A549 (cell line): ENCODE measurements at regions not wholly inside any gene's neighbourhood (a gene's known extent, or its start where the extent isn't known, plus 50 kb on each side); places are given as distances from the start of the nearest gene placed in this dataset.

Experiments used
- ATAC-seq, 2 experiments: fragments of 200-7000 bp in 1 of 2; fragments of >200 bp in 1 of 2; cut with Nextera tagmentation in 1 of 2; cut with Tn5 transposase in 1 of 2; 3 replicates each; pipeline versions ENCODE4 v1.8.0 to v1.9.1; 2018 to 2020; ENCODE audit warnings: mild to moderate bottlenecking in 1 of 2, moderate library complexity in 1 of 2
- CTCF ChIA-PET: fragments of 300-600 bp; sonication (Branson Sonifier 250); formaldehyde crosslinking; extraction: SDS; loops from one replicate; lab custom pipeline; 2021; ENCODE audit warnings: antibody characterized with exemption, inconsistent platforms; lab: Yijun Ruan, JAX
- POLR2A ChIA-PET: fragments of 350-600 bp; formaldehyde crosslinking; extraction: SDS; loops from one replicate; lab custom pipeline; 2021; ENCODE audit warnings: antibody characterized with exemption, inconsistent platforms; lab: Yijun Ruan, JAX
- DNase-seq, 2 experiments: peaks; one replicate each; pipeline versions ENCODE4 v3.0.0 to v3.0.0-alpha.2; 2011 to 2016; ENCODE audit warnings: low read depth in 1 of 2, low spot score in 1 of 2
- FAIRE-seq: peaks from 2 replicates; lab custom pipeline; 2011; peaks lifted over from hg19 to GRCh38; lab: Jason Lieb, UNC
- H3K27ac ChIP-seq, 2 experiments: fragments of >200 bp; sonication (Bioruptor Twin); formaldehyde crosslinking; 3 replicates each; pipeline ENCODE4 v1.5.1; 2016 to 2017
- H3K4me1 ChIP-seq: fragments of >200 bp; sonication (Bioruptor Twin); formaldehyde crosslinking; 3 replicates; pipeline ENCODE4 v1.6.1; 2016
- H3K4me2 ChIP-seq: fragments of >200 bp; sonication (Bioruptor Twin); formaldehyde crosslinking; 3 replicates; pipeline ENCODE4 v1.6.1; 2016
- H3K4me3 ChIP-seq: fragments of >200 bp; sonication (Bioruptor Twin); formaldehyde crosslinking; 3 replicates; pipeline ENCODE4 v1.5.1; 2016
- H3K9me3 ChIP-seq: fragments of >200 bp; sonication (Bioruptor Twin); formaldehyde crosslinking; 3 replicates; pipeline ENCODE4 v1.6.1; 2016
- CBX8 ChIP-seq: fragments of 200-600 bp; sonication (generic); IDR thresholded peaks from 2 replicates; pipeline ENCODE4 v1.6.1; 2016
- CHD4 ChIP-seq: fragments of 200-600 bp; sonication (generic); IDR thresholded peaks from 2 replicates; pipeline ENCODE4 v1.6.1; 2016; ENCODE audit warnings: antibody characterized with exemption, mild to moderate bottlenecking, borderline replicate concordance
- E2F6 ChIP-seq: IDR thresholded peaks from 2 replicates; pipeline ENCODE4 v1.6.1; 2012; ENCODE audit warnings: low read depth, borderline replicate concordance
- EHF ChIP-seq: fragments of 250-450 bp; sonication (Bioruptor Pico); IDR thresholded peaks from 2 replicates; pipeline ENCODE4 v1.5.0; 2020; ENCODE audit warnings: mild to moderate bottlenecking
- FOSB ChIP-seq: fragments of 250-450 bp; sonication (Bioruptor Pico); IDR thresholded peaks from 2 replicates; pipeline ENCODE4 v1.5.0; 2020; ENCODE audit warnings: mild to moderate bottlenecking, moderate library complexity
- FOSL2 ChIP-seq, 2 experiments: fragments of 450-650 bp in 1 of 2; fragments of >200 bp in 1 of 2; sonication (Bioruptor Twin) in 1 of 2; formaldehyde crosslinking; IDR thresholded peaks; 2 replicates each; pipeline versions ENCODE4 v1.5.0 to v1.6.1; 2016 to 2020; ENCODE audit warnings: mild to moderate bottlenecking in 1 of 2, moderate library complexity in 1 of 2
- HOXB5 ChIP-seq: fragments of 250-450 bp; sonication (Bioruptor Pico); IDR thresholded peaks from 2 replicates; pipeline ENCODE4 v1.5.0; 2020; ENCODE audit warnings: mild to moderate bottlenecking, moderate library complexity
- JUN ChIP-seq, 2 experiments: fragments of >200 bp; sonication (Bioruptor Twin); formaldehyde crosslinking; IDR thresholded peaks; 2 replicates in 1 of 2; 3 replicates in 1 of 2; pipeline ENCODE4 v1.6.1; 2016 to 2017
- JUNB ChIP-seq: fragments of >200 bp; sonication (Bioruptor Twin); formaldehyde crosslinking; IDR thresholded peaks from 2 replicates; pipeline ENCODE4 v1.6.1; 2016
- KDM1A ChIP-seq: fragments of 200-600 bp; sonication (generic); IDR thresholded peaks from 2 replicates; pipeline ENCODE4 v1.6.1; 2016; ENCODE audit warnings: low read depth, mild to moderate bottlenecking
- MAZ ChIP-seq: fragments of 150-350 bp; IDR thresholded peaks from 2 replicates; pipeline ENCODE4 v1.6.1; 2014; ENCODE audit warnings: antibody characterized with exemption, low read depth, low read length, borderline replicate concordance
- NFE2L2 ChIP-seq: fragments of 150-350 bp; conservative IDR thresholded peaks from 2 replicates; pipeline ENCODE4 v1.6.1; 2014; ENCODE audit warnings: low read length
- NPAS2 ChIP-seq: fragments of 250-450 bp; sonication (Bioruptor Pico); IDR thresholded peaks from 2 replicates; pipeline ENCODE4 v1.8.0; 2022; ENCODE audit warnings: mild to moderate bottlenecking, moderate library complexity, borderline replicate concordance
- NR3C1 ChIP-seq: fragments of >200 bp; sonication (Bioruptor Twin); formaldehyde crosslinking; IDR thresholded peaks from 3 replicates; pipeline ENCODE4 v1.6.1; 2017
- POLR2A ChIP-seq: IDR thresholded peaks from 2 replicates; pipeline ENCODE4 v1.6.1; 2012; ENCODE audit warnings: mild to moderate bottlenecking, low read length
- POLR2AphosphoS2 ChIP-seq: conservative IDR thresholded peaks from 2 replicates; pipeline ENCODE4 v1.6.1; 2012; ENCODE audit warnings: low read length, improper control_type of control experiment, inconsistent platforms
- RCOR1 ChIP-seq: fragments of 150-350 bp; IDR thresholded peaks from 2 replicates; pipeline ENCODE4 v1.6.1; 2014; ENCODE audit warnings: antibody characterized with exemption, low read length, low read depth
- REST ChIP-seq: fragments of 200-600 bp; sonication (generic); IDR thresholded peaks from 2 replicates; pipeline ENCODE4 v1.6.1; 2016; ENCODE audit warnings: antibody characterized with exemption, mild to moderate bottlenecking, moderate library complexity
- TP53 ChIP-seq: fragments of 250-450 bp; sonication (Bioruptor Pico); IDR thresholded peaks from 2 replicates; pipeline ENCODE4 v1.5.0; 2021; ENCODE audit warnings: mild to moderate bottlenecking, moderate library complexity
- ZC3H11A ChIP-seq: fragments of 450-650 bp; IDR thresholded peaks from 2 replicates; pipeline ENCODE4 v1.6.1; 2014; ENCODE audit warnings: antibody characterized with exemption, mild to moderate bottlenecking
- ZNF302 ChIP-seq: fragments of 250-450 bp; sonication (Bioruptor Pico); IDR thresholded peaks from 2 replicates; pipeline ENCODE4 v1.9.0; 2021; ENCODE audit warnings: inconsistent platforms, mild to moderate bottlenecking, moderate library complexity
- ZSCAN20 ChIP-seq: fragments of 250-450 bp; sonication (Bioruptor Pico); IDR thresholded peaks from 2 replicates; pipeline ENCODE4 v1.8.0; 2022; ENCODE audit warnings: mild to moderate bottlenecking, moderate library complexity
- WGBS: methylation state at CpG from one replicate; pipeline ENCODE4 v1.1.6; 2017; ENCODE audit errors: missing lambda C conversion rate; 5-methylcytosine and 5-hydroxymethylcytosine counted together
- TF ChIP-seq, protein P1 (sequence below): fragments of >200 bp; sonication (Bioruptor Twin); formaldehyde crosslinking; IDR thresholded peaks from 2 replicates; pipeline ENCODE4 v1.6.1; 2016
- TF ChIP-seq, protein P2 (sequence below): fragments of >200 bp; sonication (Bioruptor Twin); formaldehyde crosslinking; IDR thresholded peaks from 3 replicates; pipeline ENCODE4 v1.6.1; 2016
- TF ChIP-seq, protein P3 (sequence below): fragments of 250-450 bp; sonication (Bioruptor Pico); IDR thresholded peaks from 2 replicates; pipeline ENCODE4 v1.5.0; 2021; ENCODE audit warnings: mild to moderate bottlenecking, moderate library complexity, borderline replicate concordance
- TF ChIP-seq, protein P4 (sequence below): fragments of 250-450 bp; sonication (Bioruptor Pico); IDR thresholded peaks from 2 replicates; pipeline ENCODE4 v1.5.0; 2020; ENCODE audit warnings: low read depth, mild to moderate bottlenecking, moderate library complexity

DNA sequence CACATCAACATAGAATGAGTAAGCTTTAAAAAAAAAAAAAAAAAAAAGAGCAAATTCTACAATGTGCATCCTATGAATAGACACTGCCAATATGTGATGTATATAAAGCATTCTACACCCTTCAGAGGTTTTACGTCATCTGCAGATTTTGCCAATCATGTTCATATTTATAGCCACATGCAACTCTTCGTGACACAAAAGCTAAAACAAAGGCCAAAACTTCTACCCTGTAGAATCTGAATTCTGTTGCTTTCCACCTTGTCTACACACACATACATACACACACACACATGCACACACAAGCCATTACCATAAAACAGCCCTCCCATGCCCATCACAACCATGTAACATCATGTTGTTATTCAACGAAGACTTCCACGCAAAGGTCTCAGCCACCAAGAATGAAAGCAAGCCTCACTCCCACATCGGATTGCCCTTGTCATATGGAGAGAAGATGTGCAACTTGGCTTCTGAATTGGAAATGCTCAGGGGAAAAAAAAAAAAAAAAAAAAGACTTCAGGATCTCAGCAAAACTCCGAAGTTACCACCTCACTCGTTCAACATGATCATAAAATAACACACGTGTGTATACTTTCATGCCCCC is 479.4 kb upstream of the JARID2 start:
- Histone ChIP-seq H3K4me3 (no peak overlapping the region), H3K27ac (0 out of 6 replicates have a peak overlapping the region, but pooled peaks of 1 of the 2 experiments have one; percentile 33), H3K4me2 (no peak overlapping the region; the same call in 2 of the 3 replicates), H3K9me3 (no peaks in the 10 kb centered on the region), H3K4me1 (peaks cover 49% of the 10 kb centered on the region)
- WGBS = 91% methylated on average over 8 of the region's 8 CpGs
- FAIRE-seq (no peak), DNase-seq (no peak), ATAC-seq (no peak)
- CTCF ChIA-PET = interaction anchor here (0.6 kb wide), 2 partner anchors 9 to 16 kb away, joined by 4 to 5 read pairs; no protein-coding TSS in a partner anchor
- POLR2A ChIA-PET = interaction anchor here (0.6 kb wide), 1 partner anchor 263 kb away, joined by 5 read pairs; no protein-coding TSS in a partner anchor
- no peak for TF ChIP-seq POLR2AphosphoS2
- no peak for TF ChIP-seq NR3C1
- no peak for TF ChIP-seq NFE2L2
- TF ChIP-seq CHD4 = no peak
- no peak for TF ChIP-seq NPAS2 (CRISPR knock-in tag)
- TF ChIP-seq, protein P1, sequence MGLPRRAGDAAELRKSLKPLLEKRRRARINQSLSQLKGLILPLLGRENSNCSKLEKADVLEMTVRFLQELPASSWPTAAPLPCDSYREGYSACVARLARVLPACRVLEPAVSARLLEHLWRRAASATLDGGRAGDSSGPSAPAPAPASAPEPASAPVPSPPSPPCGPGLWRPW = no peak
- no peak for TF ChIP-seq JUNB
- TF ChIP-seq, protein P2, sequence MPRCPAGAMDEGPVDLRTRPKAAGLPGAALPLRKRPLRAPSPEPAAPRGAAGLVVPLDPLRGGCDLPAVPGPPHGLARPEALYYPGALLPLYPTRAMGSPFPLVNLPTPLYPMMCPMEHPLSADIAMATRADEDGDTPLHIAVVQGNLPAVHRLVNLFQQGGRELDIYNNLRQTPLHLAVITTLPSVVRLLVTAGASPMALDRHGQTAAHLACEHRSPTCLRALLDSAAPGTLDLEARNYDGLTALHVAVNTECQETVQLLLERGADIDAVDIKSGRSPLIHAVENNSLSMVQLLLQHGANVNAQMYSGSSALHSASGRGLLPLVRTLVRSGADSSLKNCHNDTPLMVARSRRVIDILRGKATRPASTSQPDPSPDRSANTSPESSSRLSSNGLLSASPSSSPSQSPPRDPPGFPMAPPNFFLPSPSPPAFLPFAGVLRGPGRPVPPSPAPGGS = no peak
- TF ChIP-seq ZC3H11A = no peak
- no peak for TF ChIP-seq TP53 (CRISPR knock-in tag)
- no peak for TF ChIP-seq FOSL2 (IDR thresholded peaks at IDR 0.05)
- TF ChIP-seq FOSL2 (CRISPR knock-in tag; IDR thresholded peaks at IDR 0.05) = no peak
- TF ChIP-seq JUN (IDR thresholded peaks at IDR 0.05) = no peak
- TF ChIP-seq, protein P3, sequence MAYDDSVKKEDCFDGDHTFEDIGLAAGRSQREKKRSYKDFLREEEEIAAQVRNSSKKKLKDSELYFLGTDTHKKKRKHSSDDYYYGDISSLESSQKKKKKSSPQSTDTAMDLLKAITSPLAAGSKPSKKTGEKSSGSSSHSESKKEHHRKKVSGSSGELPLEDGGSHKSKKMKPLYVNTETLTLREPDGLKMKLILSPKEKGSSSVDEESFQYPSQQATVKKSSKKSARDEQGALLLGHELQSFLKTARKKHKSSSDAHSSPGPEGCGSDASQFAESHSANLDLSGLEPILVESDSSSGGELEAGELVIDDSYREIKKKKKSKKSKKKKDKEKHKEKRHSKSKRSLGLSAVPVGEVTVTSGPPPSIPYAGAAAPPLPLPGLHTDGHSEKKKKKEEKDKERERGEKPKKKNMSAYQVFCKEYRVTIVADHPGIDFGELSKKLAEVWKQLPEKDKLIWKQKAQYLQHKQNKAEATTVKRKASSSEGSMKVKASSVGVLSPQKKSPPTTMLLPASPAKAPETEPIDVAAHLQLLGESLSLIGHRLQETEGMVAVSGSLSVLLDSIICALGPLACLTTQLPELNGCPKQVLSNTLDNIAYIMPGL (CRISPR knock-in tag) = no peak
- no peak for TF ChIP-seq KDM1A
- no peak for TF ChIP-seq RCOR1
- TF ChIP-seq CBX8 = no peak
- TF ChIP-seq, protein P4, sequence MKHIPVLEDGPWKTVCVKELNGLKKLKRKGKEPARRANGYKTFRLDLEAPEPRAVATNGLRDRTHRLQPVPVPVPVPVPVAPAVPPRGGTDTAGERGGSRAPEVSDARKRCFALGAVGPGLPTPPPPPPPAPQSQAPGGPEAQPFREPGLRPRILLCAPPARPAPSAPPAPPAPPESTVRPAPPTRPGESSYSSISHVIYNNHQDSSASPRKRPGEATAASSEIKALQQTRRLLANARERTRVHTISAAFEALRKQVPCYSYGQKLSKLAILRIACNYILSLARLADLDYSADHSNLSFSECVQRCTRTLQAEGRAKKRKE (CRISPR knock-in tag) = no peak
- TF ChIP-seq ZNF302 (CRISPR knock-in tag) = no peak
- no peak for TF ChIP-seq POLR2A
- no peak for TF ChIP-seq FOSB (CRISPR knock-in tag)

- no peak for ATAC-seq
- WGBS = 82% methylated on average over 5 of the region's 5 CpGs
- no peak overlapping the region; a peak in 1 of 6 replicates for H3K27ac ChIP-seq
Observed at GRCh38 chr6:14767226-14767625, 478.6 kb upstream of the JARID2 start.

More at GRCh38 chr6:14767226-14767625, 478.6 kb upstream of the JARID2 start:
- ChIA-PET CTCF (interaction anchor here (0.6 kb wide), 1 partner anchor 8 kb away, joined by 5 read pairs; no protein-coding TSS in a partner anchor), POLR2A (no interaction called here)
- Histone ChIP-seq H3K9me3 (no peaks in the 10 kb centered on the region), H3K4me3 (no peak overlapping the region), H3K4me1 (peaks cover 50% of the 10 kb centered on the region), H3K4me2 (no peak overlapping the region)
- TF ChIP-seq, protein P2 = no peak
- TF ChIP-seq E2F6 (no peak), NPAS2 (CRISPR knock-in tag) (no peak), ZSCAN20 (CRISPR knock-in tag) (no peak), MAZ (no peak), POLR2A (no peak), JUNB (no peak), REST (no peak), HOXB5 (CRISPR knock-in tag) (no peak), EHF (CRISPR knock-in tag) (no peak), ZNF302 (CRISPR knock-in tag) (no peak)
- DNase-seq = no peak
- no peak for FAIRE-seq
